ENCODE measurements at regions not wholly inside any gene's neighbourhood (a gene's known extent, or its start where the extent isn't known, plus 50 kb on each side); places are given as distances from the start of the nearest gene placed in this dataset.
"Not testable (repeated sequence)": the region's sequence is repeated elsewhere in the genome, so short reads cannot be mapped to it uniquely, and the experiment has no call there.

- not testable (repeated sequence) for H3K79me2 ChIP-seq (ENCODE audit: control insufficient read depth, insufficient read depth, low read length, unreplicated experiment); H3K27ac ChIP-seq (ENCODE audit: low read depth, low read length); H3K27me3 ChIP-seq (ENCODE audit: insufficient read depth, low read length); H3K36me3 ChIP-seq (ENCODE audit: insufficient read depth, low read length); H3K4me3 ChIP-seq (ENCODE audit: low read depth, low read length); H2AFZ ChIP-seq (ENCODE audit: low read length, unreplicated experiment); H3K4me1 ChIP-seq (ENCODE audit: control insufficient read depth, insufficient read depth, low read length, unreplicated experiment)
These were observed 210.3 kb upstream of the POU1F1 start for GRCh38 chr3:87486635-87487034.

DNA sequence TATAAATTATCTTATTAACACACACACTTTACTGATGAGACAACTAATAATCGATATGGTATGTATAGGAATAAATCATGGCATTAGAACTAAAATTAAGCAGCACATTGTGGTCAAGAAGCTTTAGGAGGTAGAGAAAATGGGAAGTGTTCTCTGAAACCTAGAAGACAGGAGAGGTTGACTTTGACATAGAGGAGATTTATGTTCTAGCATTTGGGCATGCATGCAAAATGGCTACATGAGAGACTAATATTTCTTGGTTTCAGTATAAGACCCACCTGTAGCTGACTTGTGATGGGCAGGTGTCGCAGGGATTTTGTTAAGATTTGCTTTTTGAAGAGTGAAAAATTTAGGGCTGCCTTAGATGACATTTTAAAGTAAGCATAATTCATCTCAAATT, 209.7 kb upstream of the POU1F1 start:
- Histone ChIP-seq H3K36me3 (ENCODE audit: insufficient read depth, low read length) (no peaks in the 10 kb centered on the region), H3K4me3 (ENCODE audit: low read depth, low read length) (no peak overlapping the region), H2AFZ (ENCODE audit: low read length, unreplicated experiment) (no peak overlapping the region), H3K27ac (ENCODE audit: low read depth, low read length) (no peak overlapping the region), H3K27me3 (ENCODE audit: insufficient read depth, low read length) (no peaks in the 10 kb centered on the region), H3K4me1 (ENCODE audit: control insufficient read depth, insufficient read depth, low read length, unreplicated experiment) (no peaks in the 10 kb centered on the region), H3K79me2 (ENCODE audit: control insufficient read depth, insufficient read depth, low read length, unreplicated experiment) (no peaks in the 10 kb centered on the region)

GRCh38 chr3:87478716-87479115, 202.3 kb upstream of the POU1F1 start:
- no peaks in the 10 kb centered on the region for H3K4me1 ChIP-seq (ENCODE audit: control insufficient read depth, insufficient read depth, low read length, unreplicated experiment)
- H3K27me3 ChIP-seq (ENCODE audit: insufficient read depth, low read length): no peaks in the 10 kb centered on the region
- no peaks in the 10 kb centered on the region for H3K79me2 ChIP-seq (ENCODE audit: control insufficient read depth, insufficient read depth, low read length, unreplicated experiment)
- no peak overlapping the region for H3K4me3 ChIP-seq (ENCODE audit: low read depth, low read length)
- H3K27ac ChIP-seq (ENCODE audit: low read depth, low read length): no peak overlapping the region
- no peak overlapping the region for H2AFZ ChIP-seq (ENCODE audit: low read length, unreplicated experiment)
- no peaks in the 10 kb centered on the region for H3K36me3 ChIP-seq (ENCODE audit: insufficient read depth, low read length)

DNA sequence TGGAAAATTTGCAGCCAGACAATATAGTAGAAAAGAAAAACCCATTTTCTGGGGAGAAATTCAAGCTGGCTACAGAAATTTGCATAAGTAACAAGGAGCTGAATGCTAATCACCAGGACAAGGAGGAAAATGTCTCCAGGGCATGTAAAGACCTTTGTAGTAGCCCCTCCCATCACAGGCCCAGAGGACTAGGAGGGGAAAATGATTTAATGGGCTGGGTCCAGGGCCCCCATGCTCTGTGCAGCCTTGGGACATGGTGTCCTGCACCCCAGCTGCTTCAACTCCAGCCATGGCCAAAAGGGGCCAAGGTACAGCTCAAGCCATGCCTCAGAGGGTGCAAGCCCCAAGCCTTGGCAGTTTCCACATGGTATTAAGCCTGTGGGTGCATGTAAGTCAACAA, 197.6 kb upstream of the POU1F1 start:
- Histone ChIP-seq H2AFZ (ENCODE audit: low read length, unreplicated experiment) (no peak overlapping the region), H3K4me3 (ENCODE audit: low read depth, low read length) (no peak overlapping the region), H3K27me3 (ENCODE audit: insufficient read depth, low read length) (no peaks in the 10 kb centered on the region), H3K27ac (ENCODE audit: low read depth, low read length) (no peak overlapping the region), H3K36me3 (ENCODE audit: insufficient read depth, low read length) (no peaks in the 10 kb centered on the region), H3K4me1 (ENCODE audit: control insufficient read depth, insufficient read depth, low read length, unreplicated experiment) (no peaks in the 10 kb centered on the region), H3K79me2 (ENCODE audit: control insufficient read depth, insufficient read depth, low read length, unreplicated experiment) (no peaks in the 10 kb centered on the region)

DNA sequence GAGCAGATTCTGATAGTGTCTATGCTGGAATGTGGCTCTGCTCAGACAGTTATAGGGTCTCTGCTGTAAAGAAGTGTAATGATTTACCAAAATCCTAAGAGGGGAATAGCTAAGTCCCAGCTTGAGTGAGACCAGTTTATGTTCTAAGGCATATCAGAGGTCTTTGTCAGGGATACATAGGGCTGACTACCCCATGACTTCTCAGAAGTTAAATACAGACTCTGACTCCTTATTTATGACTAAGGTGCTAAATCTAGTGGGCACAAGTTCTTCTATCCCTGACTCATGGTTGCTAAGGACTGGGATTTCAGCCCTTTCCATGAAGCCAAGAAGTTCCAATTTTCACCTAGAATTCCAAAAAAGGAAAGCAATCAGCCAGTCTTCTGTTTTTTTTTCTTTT, 192.6 kb upstream of the POU1F1 start:
- H3K79me2 ChIP-seq (ENCODE audit: control insufficient read depth, insufficient read depth, low read length, unreplicated experiment): no peaks in the 10 kb centered on the region
- H2AFZ ChIP-seq (ENCODE audit: low read length, unreplicated experiment): no peak overlapping the region
- no peak overlapping the region for H3K4me3 ChIP-seq (ENCODE audit: low read depth, low read length)
- no peak overlapping the region for H3K27ac ChIP-seq (ENCODE audit: low read depth, low read length)
- H3K27me3 ChIP-seq (ENCODE audit: insufficient read depth, low read length): no peaks in the 10 kb centered on the region
- H3K36me3 ChIP-seq (ENCODE audit: insufficient read depth, low read length): 0 out of 2 replicates have a peak, but pooled peaks cover 4% of the 10 kb centered on the region
- no peaks in the 10 kb centered on the region for H3K4me1 ChIP-seq (ENCODE audit: control insufficient read depth, insufficient read depth, low read length, unreplicated experiment)

- H3K4me1 ChIP-seq (ENCODE audit: control insufficient read depth, insufficient read depth, low read length, unreplicated experiment): no peaks in the 10 kb centered on the region
- H3K4me3 ChIP-seq (ENCODE audit: low read depth, low read length): no peak overlapping the region
- H3K36me3 ChIP-seq (ENCODE audit: insufficient read depth, low read length): 0 out of 2 replicates have a peak, but pooled peaks cover 4% of the 10 kb centered on the region
- H2AFZ ChIP-seq (ENCODE audit: low read length, unreplicated experiment): no peak overlapping the region
- no peak overlapping the region for H3K27ac ChIP-seq (ENCODE audit: low read depth, low read length)
- no peaks in the 10 kb centered on the region for H3K27me3 ChIP-seq (ENCODE audit: insufficient read depth, low read length)
- no peaks in the 10 kb centered on the region for H3K79me2 ChIP-seq (ENCODE audit: control insufficient read depth, insufficient read depth, low read length, unreplicated experiment)
These were observed 191.9 kb upstream of the POU1F1 start for GRCh38 chr3:87468235-87468634.

- Histone ChIP-seq H3K27me3 (ENCODE audit: insufficient read depth, low read length) (no peaks in the 10 kb centered on the region), H3K36me3 (ENCODE audit: insufficient read depth, low read length) (0 out of 2 replicates have a peak, but pooled peaks cover 4% of the 10 kb centered on the region), H2AFZ (ENCODE audit: low read length, unreplicated experiment) (no peak overlapping the region), H3K4me1 (ENCODE audit: control insufficient read depth, insufficient read depth, low read length, unreplicated experiment) (no peaks in the 10 kb centered on the region), H3K27ac (ENCODE audit: low read depth, low read length) (no peak overlapping the region), H3K4me3 (ENCODE audit: low read depth, low read length) (no peak overlapping the region), H3K79me2 (ENCODE audit: control insufficient read depth, insufficient read depth, low read length, unreplicated experiment) (no peaks in the 10 kb centered on the region)
These were observed 185.8 kb upstream of the POU1F1 start for GRCh38 chr3:87462228-87462627.

DNA sequence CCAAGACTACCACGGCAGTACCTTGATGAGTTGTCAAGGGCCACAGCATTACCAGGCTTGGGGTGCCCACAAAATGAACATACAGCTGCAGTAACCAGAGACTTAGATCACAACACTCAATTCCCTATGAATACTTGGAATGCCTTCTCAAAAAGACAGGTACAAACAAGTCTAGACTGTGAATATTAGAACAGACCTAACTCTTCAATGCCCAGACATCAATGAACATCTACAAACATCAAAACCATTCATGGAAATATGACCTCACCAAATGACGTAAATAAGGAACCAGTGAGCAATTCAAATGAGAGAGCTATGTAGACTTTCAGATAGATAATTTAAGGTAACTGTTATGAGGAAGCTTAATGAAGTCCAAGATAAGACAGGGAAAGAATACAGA, 185.1 kb upstream of the POU1F1 start:
- H2AFZ ChIP-seq (ENCODE audit: low read length, unreplicated experiment): no peak overlapping the region
- H3K79me2 ChIP-seq (ENCODE audit: control insufficient read depth, insufficient read depth, low read length, unreplicated experiment): no peaks in the 10 kb centered on the region
- H3K36me3 ChIP-seq (ENCODE audit: insufficient read depth, low read length): 0 out of 2 replicates have a peak, but pooled peaks cover 4% of the 10 kb centered on the region
- H3K27ac ChIP-seq (ENCODE audit: low read depth, low read length): no peak overlapping the region
- H3K27me3 ChIP-seq (ENCODE audit: insufficient read depth, low read length): no peaks in the 10 kb centered on the region
- no peaks in the 10 kb centered on the region for H3K4me1 ChIP-seq (ENCODE audit: control insufficient read depth, insufficient read depth, low read length, unreplicated experiment)
- H3K4me3 ChIP-seq (ENCODE audit: low read depth, low read length): no peak overlapping the region

- no peaks in the 10 kb centered on the region for H3K4me1 ChIP-seq (ENCODE audit: control insufficient read depth, insufficient read depth, low read length, unreplicated experiment)
- no peak overlapping the region for H2AFZ ChIP-seq (ENCODE audit: low read length, unreplicated experiment)
- no peaks in the 10 kb centered on the region for H3K79me2 ChIP-seq (ENCODE audit: control insufficient read depth, insufficient read depth, low read length, unreplicated experiment)
- no peak overlapping the region for H3K4me3 ChIP-seq (ENCODE audit: low read depth, low read length)
- 0 out of 2 replicates have a peak, but pooled peaks cover 2% of the 10 kb centered on the region for H3K36me3 ChIP-seq (ENCODE audit: insufficient read depth, low read length)
- no peak overlapping the region for H3K27ac ChIP-seq (ENCODE audit: low read depth, low read length)
- H3K27me3 ChIP-seq (ENCODE audit: insufficient read depth, low read length): no peaks in the 10 kb centered on the region
These were observed 184.7 kb upstream of the POU1F1 start for GRCh38 chr3:87461036-87461435.

- Histone ChIP-seq H3K27me3 (ENCODE audit: insufficient read depth, low read length) (no peaks in the 10 kb centered on the region), H3K4me3 (ENCODE audit: low read depth, low read length) (no peak overlapping the region), H3K79me2 (ENCODE audit: control insufficient read depth, insufficient read depth, low read length, unreplicated experiment) (no peaks in the 10 kb centered on the region), H3K4me1 (ENCODE audit: control insufficient read depth, insufficient read depth, low read length, unreplicated experiment) (no peaks in the 10 kb centered on the region), H2AFZ (ENCODE audit: low read length, unreplicated experiment) (no peak overlapping the region), H3K27ac (ENCODE audit: low read depth, low read length) (no peak overlapping the region), H3K36me3 (ENCODE audit: insufficient read depth, low read length) (no peaks in the 10 kb centered on the region)
These were observed 172.2 kb upstream of the POU1F1 start for GRCh38 chr3:87448558-87448957.

- H3K27me3 ChIP-seq (ENCODE audit: insufficient read depth, low read length): no peaks in the 10 kb centered on the region
- H3K79me2 ChIP-seq (ENCODE audit: control insufficient read depth, insufficient read depth, low read length, unreplicated experiment): no peaks in the 10 kb centered on the region
- H3K4me3 ChIP-seq (ENCODE audit: low read depth, low read length): no peak overlapping the region
- no peak overlapping the region for H2AFZ ChIP-seq (ENCODE audit: low read length, unreplicated experiment)
- no peak overlapping the region for H3K27ac ChIP-seq (ENCODE audit: low read depth, low read length)
- no peaks in the 10 kb centered on the region for H3K36me3 ChIP-seq (ENCODE audit: insufficient read depth, low read length)
- no peaks in the 10 kb centered on the region for H3K4me1 ChIP-seq (ENCODE audit: control insufficient read depth, insufficient read depth, low read length, unreplicated experiment)
These were observed 170.5 kb upstream of the POU1F1 start for GRCh38 chr3:87446849-87447387.
